Posterior vena cava (tissue), 2 donors: ENCODE measurements at regions not wholly inside any gene's neighbourhood (a gene's known extent, or its start where the extent isn't known, plus 50 kb on each side); places are given as distances from the start of the nearest gene placed in this dataset.

Source experiments
- DNase-seq: peaks from one replicate; pipeline ENCODE4 v3.0.0-alpha.2; 2020; ENCODE audit warnings: low spot score
- intact Hi-C, 2 donors: fragments of 100-400 bp; cut with DNase I; formaldehyde crosslinking; loops; one replicate each; pipeline versions ENCODE4 v1.14.1 to v1.14.2; 2022 to 2023
- donor health status: DM: yes; HTN: yes; CAD: no.
- donor health status: DM: yes; HTN: yes; CAD: no.

GRCh38 chr9:129351642-129352145, 173.6 kb upstream of the IER5L start:
- intact Hi-C loops: no loop called here
- no peak for DNase-seq

DNA sequence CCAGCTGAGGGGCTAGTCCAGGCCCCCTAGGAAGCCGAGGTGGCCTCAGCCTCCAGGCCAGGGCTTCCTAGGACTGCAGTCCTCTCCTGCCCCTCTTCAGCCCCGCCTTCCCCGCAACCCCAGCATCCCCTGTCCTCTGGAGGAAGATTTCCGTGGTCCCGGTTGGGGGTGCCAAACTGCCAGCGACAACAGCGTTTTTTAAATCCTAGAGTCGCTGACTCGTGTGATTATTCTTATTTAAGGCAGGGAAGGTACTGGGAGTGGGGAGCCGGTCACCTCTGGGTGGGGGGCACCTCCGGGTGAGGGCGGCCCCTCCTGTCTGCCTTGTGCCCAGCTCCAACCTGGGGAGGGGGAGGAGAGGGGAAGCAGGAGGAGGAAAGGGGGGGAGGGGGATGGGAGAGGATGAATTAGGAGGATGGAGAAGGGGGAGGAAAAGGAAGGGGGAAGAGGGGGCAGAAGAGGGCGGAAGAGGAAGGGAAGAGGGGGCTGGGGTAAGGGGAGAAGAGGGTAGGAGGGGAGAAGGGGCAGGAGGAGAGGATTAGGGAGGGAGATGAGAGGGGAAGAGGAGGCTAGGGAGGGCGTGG, 173.1 kb upstream of the IER5L start:
- no peak for DNase-seq
- intact Hi-C loops: no loop called here

DNA sequence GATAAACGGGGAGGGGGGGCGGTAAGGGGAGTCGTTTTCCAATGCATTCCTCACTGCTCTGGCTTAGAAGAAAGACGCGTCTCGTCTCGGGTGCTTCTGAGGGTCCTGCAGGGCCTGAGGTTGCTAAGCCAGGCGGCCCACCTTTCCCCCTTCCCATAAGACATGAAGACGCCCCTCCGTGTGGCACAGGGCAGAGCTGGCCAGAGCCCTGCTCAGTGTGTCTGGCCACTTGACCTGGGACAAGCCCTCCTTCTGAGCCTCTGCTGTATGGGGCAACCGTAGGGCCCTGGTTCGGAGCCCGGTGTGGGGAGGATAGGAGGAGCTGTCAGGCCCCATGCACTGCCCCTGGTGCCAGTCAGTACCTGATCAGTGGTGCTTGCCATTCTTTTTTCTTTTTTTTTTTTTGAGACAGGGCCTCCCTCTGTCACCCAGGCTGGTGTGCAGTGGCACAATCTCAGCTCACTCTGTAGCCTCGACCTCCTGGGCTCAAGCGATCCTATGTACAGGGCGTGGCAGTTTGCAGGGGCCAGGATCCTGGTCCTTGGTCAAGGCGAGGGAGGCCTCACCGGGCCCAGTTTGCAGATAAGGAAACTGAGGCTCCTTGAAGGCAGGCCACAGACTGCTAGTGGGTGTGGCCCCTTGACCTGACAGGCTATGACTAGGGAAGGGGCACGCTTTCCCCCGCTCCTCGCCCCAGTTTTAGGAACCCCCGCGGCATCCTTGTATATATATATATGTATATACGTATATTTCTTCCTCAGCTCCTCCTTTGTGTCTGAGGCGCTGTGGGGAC, 172.3 kb upstream of the IER5L start:
- intact Hi-C loops: no loop called here
- no peak for DNase-seq

- no peak for DNase-seq
- intact Hi-C loops: no loop called here
Observed at GRCh38 chr9:129349665-129349947, 171.5 kb upstream of the IER5L start.

GRCh38 chr9:129348890-129349664, 171.0 kb upstream of the IER5L start:
- DNase-seq: no peak
- intact Hi-C loops: no loop called here

GRCh38 chr9:129347316-129348120, 169.5 kb upstream of the IER5L start:
- no peak for DNase-seq
- intact Hi-C loops: no loop called here

DNA sequence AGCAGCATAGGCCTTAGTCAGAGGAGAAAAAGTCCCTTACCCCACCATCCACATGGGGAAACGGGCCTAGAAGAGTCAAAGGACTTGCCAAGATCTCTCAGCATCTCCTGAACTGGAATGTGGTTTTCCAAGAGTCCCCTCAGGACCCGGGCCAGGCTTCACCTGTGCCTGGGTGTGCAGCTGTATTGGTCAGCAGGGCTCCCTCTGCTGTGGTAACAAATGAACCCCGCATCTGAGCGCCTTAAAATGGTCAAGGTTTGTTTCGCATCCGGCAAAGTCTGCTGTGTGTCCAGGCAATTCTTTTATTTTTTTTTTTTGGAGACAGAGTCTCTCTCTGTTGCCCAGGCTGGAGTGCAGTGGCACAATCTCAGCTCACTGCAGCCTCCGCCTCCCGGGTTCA, 168.0 kb upstream of the IER5L start:
- intact Hi-C loops: no loop called here
- DNase-seq: no peak

DNA sequence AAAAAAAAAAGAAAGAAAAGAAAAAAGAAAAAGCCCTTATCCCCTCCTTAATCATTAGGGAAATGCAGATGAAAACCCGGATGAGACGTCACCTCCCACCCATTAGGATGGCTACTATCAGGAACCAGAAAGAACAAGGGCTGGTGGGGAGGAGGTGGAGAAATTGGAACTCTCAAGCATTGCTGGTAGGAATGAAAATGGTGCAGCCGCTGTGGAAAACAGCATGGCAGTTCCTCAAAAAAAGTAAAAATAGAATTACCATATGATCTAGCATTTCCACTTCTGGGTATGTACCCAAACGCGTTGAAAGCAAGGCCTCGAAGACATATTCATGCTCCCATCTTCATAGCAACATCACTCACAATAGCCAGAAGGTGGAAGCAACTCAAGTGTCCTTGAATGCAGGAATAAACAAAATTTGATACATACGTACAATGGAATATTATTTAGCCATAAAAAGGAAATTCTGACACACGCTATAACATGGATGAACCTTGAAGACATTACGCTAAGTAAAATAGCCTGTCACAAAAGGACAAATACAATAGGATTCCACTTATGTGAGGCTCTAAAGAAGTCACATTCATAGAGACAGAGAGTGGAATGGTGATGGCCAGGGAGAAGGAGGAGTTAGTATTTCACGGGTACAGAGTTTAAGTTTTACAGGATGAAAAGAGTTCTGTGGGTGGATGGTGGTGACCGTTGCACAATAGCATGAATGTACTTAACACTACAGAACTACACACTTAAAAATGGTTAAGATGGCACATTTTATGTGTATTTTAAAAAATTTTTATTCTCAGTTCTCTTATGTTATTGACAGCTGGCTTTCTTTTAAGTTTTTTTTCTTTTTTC, 166.8 kb upstream of the IER5L start:
- intact Hi-C loops: no loop called here
- DNase-seq: no peak

DNA sequence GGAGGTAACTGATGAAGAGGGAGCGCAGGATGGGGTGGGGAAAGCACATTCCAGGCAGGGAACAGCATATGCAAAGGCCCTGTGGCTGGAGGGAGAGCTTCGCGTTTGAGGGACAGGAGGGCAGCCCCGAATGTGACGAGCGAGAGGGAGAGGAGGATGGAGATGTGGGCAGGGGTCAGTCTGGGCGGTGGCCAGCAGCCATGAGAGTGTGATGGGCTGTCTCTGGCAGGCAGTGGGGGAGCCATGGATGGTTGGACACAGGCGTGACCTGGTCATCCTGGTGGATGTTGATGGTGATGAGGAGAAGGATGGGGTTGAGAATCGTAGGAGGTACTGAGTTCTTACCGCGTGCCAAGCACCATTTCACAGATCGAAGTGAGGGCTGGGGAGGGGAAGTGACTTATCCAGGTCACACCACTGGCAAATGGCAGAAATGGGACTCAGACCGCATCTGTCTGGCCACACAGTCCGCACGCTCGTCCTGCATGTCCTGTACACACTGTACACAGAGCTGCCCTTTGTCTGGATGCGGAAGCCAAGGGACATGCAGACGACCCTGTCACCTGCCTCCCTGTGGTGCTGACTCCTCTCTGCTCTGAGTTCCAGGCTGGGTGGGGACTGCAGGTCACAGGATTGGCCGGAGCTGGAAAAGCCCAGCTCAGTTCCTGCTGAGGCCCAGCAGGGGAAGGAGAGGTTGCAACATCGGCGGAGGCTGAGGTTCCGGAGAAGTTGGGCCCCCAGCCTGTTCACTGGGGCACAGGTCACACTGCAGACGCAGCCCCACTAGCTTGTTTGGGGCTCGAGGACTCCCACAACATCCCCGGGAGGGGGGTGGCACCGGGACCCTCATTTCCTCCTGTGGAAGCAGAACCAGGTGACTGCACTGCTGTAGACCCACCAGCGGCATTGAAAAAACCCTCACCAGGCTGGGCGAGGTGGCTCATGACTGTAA, 165.6 kb upstream of the IER5L start:
- peak; percentile 93 for DNase-seq
- intact Hi-C loops: no loop called here

DNA sequence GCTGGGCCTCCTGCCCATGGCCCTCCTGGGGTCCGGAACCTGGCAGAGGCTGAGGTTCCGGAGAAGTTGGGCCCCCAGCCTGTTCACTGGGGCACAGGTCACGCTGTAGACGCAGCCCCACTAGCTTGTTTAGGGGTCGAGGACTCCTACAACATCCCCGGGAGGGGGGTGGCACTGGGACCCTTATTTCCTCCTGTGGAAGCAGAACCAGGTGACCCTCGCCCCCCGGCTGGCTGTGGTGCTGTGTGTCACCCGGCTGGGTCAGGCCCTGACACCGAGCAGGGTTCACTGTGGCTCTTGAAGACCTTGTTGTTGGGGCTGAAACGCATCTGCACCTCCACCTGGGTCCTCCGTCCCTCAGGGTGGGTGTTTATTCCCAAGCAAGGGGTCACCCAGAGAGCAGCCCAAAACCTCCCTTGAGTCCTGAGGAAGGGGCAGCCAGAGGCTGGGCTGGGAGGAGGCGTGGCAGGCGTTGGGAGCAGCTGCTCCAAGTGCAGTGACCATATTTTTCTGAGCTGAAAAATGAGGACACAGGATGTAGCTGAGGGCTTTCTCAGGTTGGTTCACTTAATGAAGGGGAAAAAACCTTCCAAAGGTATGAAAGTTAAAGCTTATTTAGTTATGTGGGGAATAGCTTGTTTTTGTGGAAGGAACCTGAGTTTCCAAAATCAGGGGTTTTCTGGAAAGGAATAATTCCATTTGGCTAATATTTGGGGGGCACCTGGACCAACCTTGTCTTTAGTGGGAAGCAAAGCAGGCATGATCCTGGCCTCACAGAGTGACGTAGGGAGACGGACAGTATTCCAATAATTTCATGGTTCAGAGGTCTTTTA, 164.7 kb upstream of the IER5L start:
- intact Hi-C loops: no loop called here
- DNase-seq: no peak

GRCh38 chr9:129341987-129342348, 163.9 kb upstream of the IER5L start:
- DNase-seq: no peak

GRCh38 chr9:129341171-129341986, 163.3 kb upstream of the IER5L start:
- intact Hi-C loops: loop anchor here in 1 of 2 donors (2.0 kb wide), 1 partner anchor 27 kb away; no protein-coding TSS in a partner anchor
- DNase-seq: peak; percentile 87

More at GRCh38 chr9:129341987-129342348, 163.9 kb upstream of the IER5L start:
- intact Hi-C loops: loop anchor here in 1 of 2 donors (2.0 kb wide), 1 partner anchor 27 kb away; no protein-coding TSS in a partner anchor

DNA sequence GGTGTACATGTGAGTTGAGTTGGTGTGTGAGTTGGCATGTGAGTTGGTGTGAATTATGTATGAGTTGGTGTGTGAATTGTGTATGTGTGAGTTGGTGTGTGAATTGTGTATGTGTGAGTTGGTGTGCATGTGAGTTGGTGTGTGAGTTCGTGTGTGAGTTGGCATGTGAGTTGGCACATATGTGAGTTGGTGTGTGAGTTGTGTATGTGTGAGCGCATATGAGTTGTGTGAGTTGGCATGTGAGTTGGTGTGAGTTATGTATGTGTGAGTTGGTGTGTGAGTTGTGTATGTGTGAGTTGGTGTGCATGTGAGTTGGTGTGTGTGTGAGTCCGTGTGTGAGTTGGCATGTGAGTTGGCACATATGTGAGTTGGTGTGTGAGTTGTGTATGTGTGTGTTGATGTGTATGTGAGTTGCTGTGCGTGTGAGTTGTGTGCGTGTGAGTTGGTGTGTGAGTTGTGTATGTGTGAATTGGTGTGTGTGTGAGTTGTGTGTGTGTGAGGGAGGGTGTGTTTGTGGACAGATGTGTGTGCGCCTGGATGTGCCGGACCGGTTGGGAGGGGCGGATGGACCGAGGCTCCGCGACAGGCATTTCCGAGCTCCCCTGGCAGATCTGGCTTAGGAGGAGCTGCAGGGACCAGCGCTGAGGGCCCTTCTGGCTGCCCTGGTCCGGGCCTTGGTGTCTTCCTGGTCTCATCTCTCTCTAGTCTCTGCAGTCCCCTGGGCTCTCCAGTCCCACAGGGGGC, 162.5 kb upstream of the IER5L start:
- intact Hi-C loops: loop anchor here in 1 of 2 donors (2.0 kb wide), 1 partner anchor 28 kb away; no protein-coding TSS in a partner anchor
- no peak for DNase-seq

DNA sequence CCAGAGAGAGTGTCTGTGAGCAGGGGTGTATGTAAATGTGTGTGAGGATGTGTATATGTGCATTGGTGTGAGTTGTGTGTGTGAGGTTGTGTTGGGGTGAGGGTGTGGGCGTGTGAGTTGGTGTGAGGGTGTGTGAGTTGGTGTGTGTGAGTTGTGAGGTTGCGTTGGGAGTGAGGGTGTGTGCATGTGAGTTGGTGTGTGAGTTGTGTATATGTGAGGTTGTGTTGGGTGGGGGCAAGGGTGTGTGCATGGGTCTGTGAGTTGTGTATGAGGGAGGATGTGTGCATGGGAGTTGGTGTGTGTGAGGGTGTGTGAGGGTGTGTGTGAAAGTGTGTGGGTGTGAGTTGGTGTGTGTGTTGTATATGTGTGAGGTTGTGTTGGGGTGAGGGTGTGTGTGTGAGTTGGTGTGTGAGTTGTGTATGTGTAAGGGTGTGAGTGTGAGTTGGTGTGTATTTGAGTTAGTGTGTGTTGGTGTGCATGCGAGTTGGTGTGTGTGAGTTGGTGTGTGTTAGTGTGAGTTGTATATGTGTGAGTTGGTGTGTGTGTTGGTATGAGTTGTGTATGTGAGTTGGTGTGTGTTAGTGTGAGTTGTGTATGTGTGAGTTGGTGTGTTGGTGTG, 161.6 kb upstream of the IER5L start:
- no peak for DNase-seq

More for the DNA sequence above, 161.6 kb upstream of the IER5L start:
- intact Hi-C loops: loop anchor here (2.0 to 10.0 kb wide), 5 partner anchors 29 to 275 kb away; partner anchors contain the start of gene IER5L (in 1 of the 2)
